Liver (tissue), 7 donors: ENCODE measurements at regions not wholly inside any gene's neighbourhood (a gene's known extent, or its start where the extent isn't known, plus 50 kb on each side); places are given as distances from the start of the nearest gene placed in this dataset.

Experiments used
- DNase-seq: peaks from one replicate; pipeline ENCODE4 v3.0.0-alpha.2; 2017; ENCODE audit warnings: low spot score
- H3K27ac ChIP-seq, 2 donors: one replicate each; pipeline ENCODE4 v1.7.0; 2013; ENCODE audit warnings: inconsistent platforms in 2 of 2, low read length in 2 of 2, control low read depth in 1 of 2, low read depth in 1 of 2, mild to moderate bottlenecking in 1 of 2
- H3K27me3 ChIP-seq, 4 donors: one replicate each; pipeline versions ENCODE4 v1.6.1 to v1.7.0; 2013; ENCODE audit warnings: low read length in 3 of 4, inconsistent platforms in 1 of 4, mild to moderate bottlenecking in 1 of 4, moderate library complexity in 1 of 4; ENCODE audit not compliant: control insufficient read depth in 4 of 4, insufficient read depth in 4 of 4
- H3K36me3 ChIP-seq, 4 donors: one replicate each; pipeline versions ENCODE4 v1.6.1 to v1.7.0; 2013; ENCODE audit warnings: low read length in 3 of 4, mild to moderate bottlenecking in 3 of 4, low read depth in 1 of 4, moderate library complexity in 1 of 4; ENCODE audit not compliant: control insufficient read depth in 4 of 4, insufficient read depth in 3 of 4
- H3K4me1 ChIP-seq, 4 donors: one replicate each; pipeline versions ENCODE4 v1.6.1 to v1.7.0; 2013; ENCODE audit warnings: low read length in 3 of 4, mild to moderate bottlenecking in 3 of 4, moderate library complexity in 1 of 4; ENCODE audit not compliant: control insufficient read depth in 4 of 4, insufficient read depth in 4 of 4
- H3K4me3 ChIP-seq, 3 donors: one replicate each; pipeline versions ENCODE4 v1.6.1 to v1.7.0; 2013; ENCODE audit warnings: low read length in 3 of 3, control low read depth in 1 of 3, low read depth in 1 of 3, mild to moderate bottlenecking in 1 of 3
- H3K9ac ChIP-seq, 2 donors: one replicate each; pipeline ENCODE4 v1.7.0; 2013; ENCODE audit warnings: low read length in 2 of 2, mild to moderate bottlenecking in 2 of 2, moderate library complexity in 2 of 2, control low read depth in 1 of 2, low read depth in 1 of 2
- H3K9me3 ChIP-seq, 4 donors: one replicate each; pipeline versions ENCODE4 v1.6.1 to v1.7.0; 2013; ENCODE audit warnings: low read length in 3 of 4; ENCODE audit not compliant: control insufficient read depth in 4 of 4
- ATF3 ChIP-seq: IDR thresholded peaks from 2 replicates; pipeline ENCODE4 v1.6.1; 2016; ENCODE audit warnings: antibody characterized with exemption
- EGR1 ChIP-seq, 2 donors: IDR thresholded peaks; 2 replicates each; pipeline ENCODE4 v1.6.1; 2016 to 2018; ENCODE audit warnings: antibody characterized with exemption in 2 of 2, low read depth in 2 of 2
- FOXA1 ChIP-seq: IDR thresholded peaks from 2 replicates; pipeline ENCODE4 v1.6.1; 2016; ENCODE audit warnings: antibody characterized with exemption
- FOXA2 ChIP-seq: IDR thresholded peaks from 2 replicates; pipeline ENCODE4 v1.6.1; 2016; ENCODE audit warnings: antibody characterized with exemption
- GABPA ChIP-seq, 2 donors: IDR thresholded peaks in 1 of 2; conservative IDR thresholded peaks in 1 of 2; 2 replicates each; pipeline ENCODE4 v1.6.1; 2016; ENCODE audit warnings: antibody characterized with exemption in 2 of 2, mild to moderate bottlenecking in 1 of 2, moderate library complexity in 1 of 2
- HNF4A ChIP-seq, 2 donors: conservative IDR thresholded peaks; 2 replicates each; pipeline ENCODE4 v1.6.1; 2016; ENCODE audit warnings: antibody characterized with exemption in 2 of 2, mild to moderate bottlenecking in 2 of 2
- HNF4G ChIP-seq: IDR thresholded peaks from 2 replicates; pipeline ENCODE4 v1.6.1; 2016; ENCODE audit warnings: antibody characterized with exemption
- JUND ChIP-seq, 2 donors: IDR thresholded peaks; 2 replicates each; pipeline ENCODE4 v1.6.1; 2016; ENCODE audit warnings: antibody characterized with exemption in 2 of 2
- MAX ChIP-seq: IDR thresholded peaks from 2 replicates; pipeline ENCODE4 v1.6.1; 2016; ENCODE audit warnings: antibody characterized with exemption
- NR2F2 ChIP-seq: IDR thresholded peaks from 2 replicates; pipeline ENCODE4 v1.6.1; 2016; ENCODE audit warnings: antibody characterized with exemption
- RAD21 ChIP-seq, 2 donors: IDR thresholded peaks; 2 replicates each; pipeline ENCODE4 v1.6.1; 2016; ENCODE audit warnings: antibody characterized with exemption in 2 of 2, mild to moderate bottlenecking in 2 of 2
- REST ChIP-seq: IDR thresholded peaks from 2 replicates; pipeline ENCODE4 v1.6.1; 2016; ENCODE audit warnings: antibody characterized with exemption, mild to moderate bottlenecking
- RXRA ChIP-seq, 2 donors: IDR thresholded peaks; 2 replicates each; pipeline ENCODE4 v1.6.1; 2017 to 2018; ENCODE audit warnings: antibody characterized with exemption in 2 of 2, mild to moderate bottlenecking in 1 of 2
- SP1 ChIP-seq: IDR thresholded peaks from 2 replicates; pipeline ENCODE4 v1.6.1; 2018; ENCODE audit warnings: antibody characterized with exemption, mild to moderate bottlenecking
- YY1 ChIP-seq: IDR thresholded peaks from 2 replicates; pipeline ENCODE4 v1.6.1; 2016; ENCODE audit warnings: antibody characterized with exemption, mild to moderate bottlenecking
- ZBTB33 ChIP-seq: IDR thresholded peaks from 2 replicates; pipeline ENCODE4 v1.6.1; 2016; ENCODE audit warnings: antibody characterized with exemption
- WGBS: extraction: QIAGEN DNeasy Blood & Tissue Kit; methylation state at CpG from one replicate; pipeline ENCODE4 v1.1.7; 2013; 5-methylcytosine and 5-hydroxymethylcytosine counted together
- donor health status: healthy.
- donor health status: healthy.
- donor health status: healthy.
- donor health status: healthy.

- WGBS: 40% methylated on average over 7 of the region's 7 CpGs
These were observed 78.3 kb upstream of the PEG3 start for GRCh38 chr19:56918682-56919307.

More at GRCh38 chr19:56918682-56919307, 78.3 kb upstream of the PEG3 start:
- Histone ChIP-seq H3K9ac (no peak overlapping the region), H3K4me1 (no peaks in the 10 kb centered on the region), H3K9me3 (peaks cover 8 to 16% (median 11%) of the 10 kb centered on the region in 4 donors), H3K36me3 (no peaks in the 10 kb centered on the region), H3K27me3 (peaks cover 0 to 4% (median 0%) of the 10 kb centered on the region in 4 donors), H3K27ac (no peak overlapping the region), H3K4me3 (no peak overlapping the region)
- DNase-seq: no peak
- no peak for TF ChIP-seq GABPA (IDR thresholded peaks at IDR 0.05 in 1 of 2, conservative IDR thresholded peaks at IDR 0.05 in 1 of 2)
- no peak for TF ChIP-seq MAX
- TF ChIP-seq RXRA (IDR thresholded peaks at IDR 0.05): no peak
- TF ChIP-seq HNF4A (conservative IDR thresholded peaks at IDR 0.05): no peak
- no peak for TF ChIP-seq RAD21 (IDR thresholded peaks at IDR 0.05)
- no peak for TF ChIP-seq YY1
- TF ChIP-seq EGR1 (IDR thresholded peaks at IDR 0.05; ENCODE audit: low read depth in 2 of 2): no peak
- no peak for TF ChIP-seq JUND (IDR thresholded peaks at IDR 0.05)
- no peak for TF ChIP-seq REST
- TF ChIP-seq ZBTB33: no peak
- TF ChIP-seq NR2F2: no peak
- TF ChIP-seq FOXA2: no peak
- no peak for TF ChIP-seq FOXA1
- no peak for TF ChIP-seq ATF3
- TF ChIP-seq SP1: no peak
- TF ChIP-seq HNF4G: no peak
